NCI-H2081 (cell line): ENCODE measurements at regions not wholly inside any gene's neighbourhood (a gene's known extent, or its start where the extent isn't known, plus 50 kb on each side); places are given as distances from the start of the nearest gene placed in this dataset.

Source experiments
- DNase-seq, 2 experiments: peaks; one replicate each; lab custom pipeline; 2025; lab: John Stamatoyannopoulos, UW

GRCh38 chr18:40447820-40448219, 1507.2 kb upstream of the PIK3C3 start:
- no peak for DNase-seq

- DNase-seq = no peak
Measured at GRCh38 chr18:40440088-40440487, 1514.9 kb upstream of the PIK3C3 start.

GRCh38 chr18:40437517-40437916, 1517.5 kb upstream of the PIK3C3 start:
- no peak for DNase-seq

- no peak for DNase-seq
Measured at GRCh38 chr18:40431071-40431985, 1523.7 kb upstream of the PIK3C3 start.

GRCh38 chr18:40423291-40423690, 1531.7 kb upstream of the PIK3C3 start:
- no peak for DNase-seq

GRCh38 chr18:40420675-40421074, 1534.4 kb upstream of the PIK3C3 start:
- DNase-seq = no peak

GRCh38 chr18:40417501-40417900, 1537.5 kb upstream of the PIK3C3 start:
- no peak for DNase-seq

DNA sequence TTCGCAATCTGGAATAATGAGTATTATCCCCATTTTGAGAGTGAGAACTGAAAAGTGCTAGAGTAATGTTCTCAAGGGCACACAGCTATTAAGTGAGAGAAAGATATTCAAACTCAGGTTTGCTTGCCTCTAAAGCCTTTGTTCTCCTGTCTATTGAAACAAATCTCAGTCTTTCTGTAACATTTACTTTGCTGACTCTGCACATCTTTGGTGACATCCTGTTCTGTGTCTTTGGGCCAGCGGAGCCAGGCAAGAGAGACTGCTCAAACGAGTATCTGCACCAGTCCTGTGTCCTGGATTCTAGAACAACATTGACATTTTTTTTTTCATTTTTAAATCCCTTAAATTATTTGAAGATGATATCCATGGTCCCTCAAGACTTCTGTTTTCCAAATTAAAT, 1539.2 kb upstream of the PIK3C3 start:
- DNase-seq = no peak

DNA sequence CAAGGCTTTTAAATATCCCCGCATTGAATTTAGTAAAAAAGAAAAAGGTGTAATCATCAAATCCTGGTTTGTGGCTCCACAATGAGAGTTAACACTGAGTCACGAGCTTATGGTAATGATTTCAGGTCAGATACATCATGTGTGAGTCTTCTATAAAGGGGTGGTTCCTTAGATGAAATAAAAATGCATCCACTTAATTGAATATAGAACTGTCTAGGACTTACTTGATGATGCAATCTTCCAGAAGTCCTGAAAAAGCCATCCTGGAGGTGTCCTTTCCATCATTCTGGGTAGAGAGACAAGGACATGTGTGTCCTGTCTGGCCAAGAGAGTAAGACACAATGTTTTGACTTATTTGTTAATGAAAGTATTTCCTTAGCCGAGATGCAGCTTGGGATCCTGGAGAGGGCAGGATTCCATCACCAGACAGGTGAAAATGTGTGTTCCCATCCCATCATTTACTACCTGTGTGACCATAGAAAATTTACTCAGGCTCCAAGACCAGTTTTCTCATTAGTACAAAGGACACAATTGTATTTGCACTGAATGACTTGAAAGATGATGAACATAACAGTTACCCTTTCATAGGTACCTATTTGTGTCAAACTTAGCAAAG, 1539.8 kb upstream of the PIK3C3 start:
- no peak for DNase-seq

DNA sequence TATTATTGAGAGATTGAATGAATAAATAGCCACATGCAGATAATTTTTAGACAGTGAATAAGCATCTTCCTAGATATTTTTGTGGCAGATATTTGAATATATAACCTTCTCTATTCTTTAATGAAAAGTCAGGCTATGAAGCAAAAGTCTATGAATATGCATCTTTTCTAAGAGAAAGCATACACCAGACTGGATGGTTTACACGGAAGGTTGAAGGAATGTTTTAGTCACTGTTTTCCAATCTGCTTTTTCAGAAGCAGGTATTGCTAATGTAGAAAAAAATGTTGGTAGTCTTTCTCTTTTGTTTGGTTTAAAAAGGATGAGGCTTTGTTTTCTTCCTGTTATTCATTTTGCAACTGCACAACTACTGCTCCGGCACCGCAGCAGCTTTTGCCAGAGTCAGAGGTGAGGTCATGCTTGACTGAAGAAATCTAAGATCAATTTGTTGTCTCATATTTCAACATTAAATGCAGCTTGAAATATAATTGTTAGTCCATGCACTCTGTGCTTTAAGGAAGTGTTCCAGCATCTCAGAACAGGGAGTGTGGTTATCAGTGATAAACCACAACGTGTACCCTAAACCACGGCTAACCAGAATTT, 1540.8 kb upstream of the PIK3C3 start:
- no peak for DNase-seq

GRCh38 chr18:40413160-40413559, 1541.9 kb upstream of the PIK3C3 start:
- peak; percentile 46 to 75 for DNase-seq

GRCh38 chr18:40412410-40412809, 1542.6 kb upstream of the PIK3C3 start:
- DNase-seq = no peak

DNA sequence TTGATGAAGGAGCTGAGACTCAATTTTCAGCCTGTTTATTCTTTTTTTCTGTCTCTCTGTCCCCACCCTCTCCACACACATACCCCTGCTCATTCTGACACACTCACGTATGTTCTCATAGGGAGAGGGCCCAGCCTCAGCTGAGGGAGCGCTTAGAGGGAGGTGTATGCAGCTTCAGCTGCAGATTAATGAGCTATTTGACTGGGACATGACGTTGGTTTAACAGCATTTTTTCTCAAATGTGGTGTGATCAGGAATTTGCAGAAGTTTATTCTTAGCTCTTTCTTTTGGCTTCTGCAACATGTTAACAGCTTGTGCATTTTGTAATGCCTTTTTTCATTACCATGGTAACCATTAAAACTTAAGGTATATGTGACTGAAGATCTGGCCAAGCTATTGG, 1547.1 kb upstream of the PIK3C3 start:
- DNase-seq = no peak

DNA sequence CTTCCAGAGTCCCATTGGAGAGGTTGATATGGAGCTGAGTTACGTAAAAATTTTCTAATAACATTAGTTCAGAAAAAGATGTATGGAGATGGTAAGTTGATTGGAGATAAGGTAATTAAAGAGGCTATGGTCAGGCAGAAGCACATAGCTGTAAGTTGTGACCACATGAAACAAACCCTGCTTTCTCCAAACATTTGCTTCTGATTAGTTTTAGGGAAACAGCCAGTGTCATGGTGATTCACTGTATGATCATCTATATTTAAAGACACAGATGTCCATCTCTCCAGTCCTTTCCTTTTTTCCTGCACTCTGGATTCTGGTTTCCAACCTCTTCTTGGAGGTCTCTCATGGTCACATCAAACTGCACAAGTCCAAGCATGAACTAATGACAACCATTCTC, 1550.8 kb upstream of the PIK3C3 start:
- DNase-seq = no peak

- no peak for DNase-seq
Measured at GRCh38 chr18:40402052-40402451, 1553.0 kb upstream of the PIK3C3 start.

- DNase-seq = no peak
Measured at GRCh38 chr18:40388121-40388520, 1566.9 kb upstream of the PIK3C3 start.

GRCh38 chr18:40387130-40387787, 1567.8 kb upstream of the PIK3C3 start:
- no peak for DNase-seq

DNA sequence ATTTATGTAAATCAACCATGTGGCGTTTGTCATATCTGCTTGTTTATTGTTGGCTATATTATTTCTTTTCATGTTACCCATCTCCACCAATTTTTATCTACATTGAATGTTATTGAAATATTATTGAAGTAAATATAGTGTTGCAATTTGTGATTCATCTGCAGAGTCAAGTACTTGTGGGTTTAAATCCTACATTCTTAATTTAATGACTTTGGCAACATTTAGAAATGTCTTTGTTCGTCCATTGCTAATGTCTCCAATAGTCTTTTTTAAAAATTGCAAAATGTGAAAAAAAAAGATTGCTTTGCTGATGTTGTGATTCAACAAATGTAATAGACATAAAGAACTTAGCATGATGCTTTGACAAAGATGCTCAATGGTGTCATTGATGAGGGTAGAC, 1572.8 kb upstream of the PIK3C3 start:
- DNase-seq = no peak

- DNase-seq = no peak
Measured at GRCh38 chr18:40380686-40381439, 1574.2 kb upstream of the PIK3C3 start.

DNA sequence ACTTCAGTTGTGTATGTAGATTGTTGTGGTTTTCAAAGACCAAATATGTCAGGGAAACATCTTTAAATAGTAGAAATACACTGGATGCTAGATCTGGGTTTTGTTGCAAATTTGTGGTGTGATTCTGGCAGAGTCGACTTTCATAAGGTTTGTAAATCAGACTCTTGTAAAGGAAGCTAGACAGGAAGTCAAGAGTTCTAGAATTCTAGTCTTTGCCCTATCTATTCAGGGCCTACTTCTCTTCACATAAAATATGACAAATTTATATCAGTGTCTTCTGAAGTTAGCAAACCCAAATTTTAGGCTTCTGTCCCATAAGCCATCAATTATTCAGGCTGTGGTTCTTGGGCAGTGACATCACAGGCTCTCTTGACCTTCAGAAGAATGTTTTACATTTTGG, 1579.2 kb upstream of the PIK3C3 start:
- no peak for DNase-seq

DNA sequence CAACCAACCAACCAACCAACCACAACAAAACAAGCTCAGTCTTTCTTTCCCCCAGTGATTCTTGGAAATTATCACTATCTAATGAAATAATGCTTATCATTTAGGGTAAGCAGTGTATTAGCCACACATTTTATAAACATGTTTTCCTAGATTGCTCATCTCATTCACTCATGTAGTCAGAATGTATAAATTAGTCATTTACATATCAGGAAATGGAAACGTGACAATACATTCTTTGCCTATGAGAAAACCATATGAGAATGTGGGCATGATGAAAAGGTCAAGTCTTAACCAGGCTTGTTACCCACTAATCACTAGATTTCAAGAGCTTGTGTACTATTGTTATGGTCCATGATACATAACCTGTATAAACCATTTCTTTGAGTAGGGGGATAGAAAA, 1583.4 kb upstream of the PIK3C3 start:
- DNase-seq = no peak

DNA sequence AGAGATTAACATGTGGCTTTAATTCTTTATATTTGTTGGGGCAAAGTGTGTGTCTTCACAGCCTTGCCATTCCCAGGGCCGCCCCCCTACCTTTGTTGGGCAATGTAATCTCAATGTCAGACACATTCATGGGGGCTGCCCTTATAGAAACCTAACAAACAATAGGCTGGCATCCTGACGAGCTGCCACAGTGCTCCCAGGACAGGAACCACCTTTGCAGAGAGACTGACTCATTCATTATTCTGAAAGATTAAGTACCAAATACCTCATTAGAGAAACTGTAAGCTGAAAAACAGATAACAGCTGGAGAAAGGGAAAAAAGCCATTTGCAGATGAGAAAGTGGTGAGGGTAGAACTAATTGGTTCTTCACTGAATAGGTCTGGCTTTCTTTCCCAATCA, 1587.5 kb upstream of the PIK3C3 start:
- no peak for DNase-seq
